DND-41 (cell line): ENCODE measurements at regions not wholly inside any gene's neighbourhood (a gene's known extent, or its start where the extent isn't known, plus 50 kb on each side); places are given as distances from the start of the nearest gene placed in this dataset.

Experiments
- ATAC-seq: fragments of 200-7000 bp; cut with Tn5 transposase; 3 replicates; pipeline ENCODE4 v1.9.1; 2021; ENCODE audit warnings: low read depth; ENCODE audit not compliant: insufficient read depth
- DNase-seq: peaks from one replicate; pipeline ENCODE4 v3.0.0-alpha.2; 2020
- H2AFZ ChIP-seq: 2 replicates; pipeline ENCODE4 v1.6.0; 2012; ENCODE audit warnings: low read depth, low read length
- H3K27ac ChIP-seq: 2 replicates; pipeline ENCODE4 v1.5.1; 2012; ENCODE audit warnings: low read length, inconsistent platforms
- H3K27me3 ChIP-seq: fragments of 200-600 bp; sonication (generic); 2 replicates; pipeline ENCODE4 v1.6.0; 2012; ENCODE audit warnings: low read length, mild to moderate bottlenecking, inconsistent platforms; ENCODE audit not compliant: insufficient read depth, poor library complexity
- H3K36me3 ChIP-seq: 2 replicates; pipeline ENCODE4 v1.5.1; 2012; ENCODE audit warnings: low read length, inconsistent platforms; ENCODE audit not compliant: insufficient read depth
- H3K4me1 ChIP-seq: 2 replicates; pipeline ENCODE4 v1.5.1; 2012; ENCODE audit warnings: mild to moderate bottlenecking, low read length; ENCODE audit not compliant: insufficient read depth
- H3K4me2 ChIP-seq: 2 replicates; pipeline ENCODE4 v1.6.0; 2012; ENCODE audit warnings: mild to moderate bottlenecking, moderate library complexity, low read length, inconsistent platforms; ENCODE audit not compliant: insufficient read depth
- H3K4me3 ChIP-seq, 2 experiments: fragments of 200-600 bp in 1 of 2; shearing (Covaris generic) in 1 of 2; 2 replicates each; pipeline ENCODE4 v1.5.1; 2012 to 2016; ENCODE audit warnings: inconsistent platforms in 2 of 2, low read length in 2 of 2, mild to moderate bottlenecking in 2 of 2, low read depth in 1 of 2, moderate library complexity in 1 of 2
- H3K79me2 ChIP-seq: 2 replicates; pipeline ENCODE4 v1.6.0; 2012; ENCODE audit warnings: low read length, inconsistent platforms; ENCODE audit not compliant: insufficient read depth
- H3K9ac ChIP-seq: 2 replicates; pipeline ENCODE4 v1.6.0; 2012; ENCODE audit warnings: low read depth, mild to moderate bottlenecking, inconsistent platforms, low read length, moderate library complexity
- H3K9me3 ChIP-seq: 2 replicates; pipeline ENCODE4 v1.5.1; 2012; ENCODE audit warnings: low read length, moderate library complexity, mild to moderate bottlenecking, inconsistent platforms; ENCODE audit not compliant: insufficient read depth, severe bottlenecking
- H4K20me1 ChIP-seq: 2 replicates; pipeline ENCODE4 v1.6.0; 2012; ENCODE audit warnings: low read length; ENCODE audit not compliant: insufficient read depth
- CTCF ChIP-seq: IDR thresholded peaks from 2 replicates; pipeline ENCODE4 v1.5.1; 2012; ENCODE audit warnings: borderline replicate concordance, low read length, moderate library complexity, mild to moderate bottlenecking; ENCODE audit not compliant: poor library complexity, severe bottlenecking; ENCODE audit errors: extremely low read depth
- EZH2 ChIP-seq: IDR thresholded peaks from 3 replicates; pipeline ENCODE4 v1.6.1; 2012; ENCODE audit warnings: borderline replicate concordance, low read depth, mild to moderate bottlenecking, moderate library complexity, low read length, inconsistent platforms; ENCODE audit not compliant: severe bottlenecking

- DNase-seq, result no peak
- Histone ChIP-seq H3K79me2 (no peaks in the 10 kb centered on the region), H3K27ac (no peak overlapping the region), H3K4me1 (no peaks in the 10 kb centered on the region), H3K27me3 (no peaks in the 10 kb centered on the region), H3K9me3 (no peaks in the 10 kb centered on the region), H2AFZ (no peak overlapping the region), H3K4me3 (no peak overlapping the region), H3K36me3 (no peaks in the 10 kb centered on the region), H4K20me1 (no peaks in the 10 kb centered on the region), H3K9ac (no peak overlapping the region), H3K4me2 (no peak overlapping the region)
- ATAC-seq, result no peak
- TF ChIP-seq CTCF (peak; percentile 4), EZH2 (no peak)
These were observed 109.5 kb upstream of the HSF2 start for GRCh38 chr6:122289762-122290539.

- no peaks in the 10 kb centered on the region for H3K79me2 ChIP-seq
- H3K9ac ChIP-seq, result no peak overlapping the region
- no peak overlapping the region for H2AFZ ChIP-seq
- no peak for ATAC-seq
- no peak overlapping the region for H3K4me3 ChIP-seq
- no peak for DNase-seq
- H3K27ac ChIP-seq, result no peak overlapping the region
- TF ChIP-seq EZH2, result no peak
- no peak for TF ChIP-seq CTCF
- no peaks in the 10 kb centered on the region for H3K27me3 ChIP-seq
- H3K9me3 ChIP-seq, result no peaks in the 10 kb centered on the region
- no peaks in the 10 kb centered on the region for H3K36me3 ChIP-seq
- no peaks in the 10 kb centered on the region for H3K4me1 ChIP-seq
- H3K4me2 ChIP-seq, result no peak overlapping the region
- H4K20me1 ChIP-seq, result no peaks in the 10 kb centered on the region
These were observed 102.4 kb upstream of the HSF2 start for GRCh38 chr6:122297010-122297409.

GRCh38 chr6:122302067-122302466 is 97.4 kb upstream of the HSF2 start:
- ATAC-seq (no peak), DNase-seq (no peak)
- Histone ChIP-seq H3K4me2 (no peak overlapping the region), H4K20me1 (no peaks in the 10 kb centered on the region), H3K9me3 (no peaks in the 10 kb centered on the region), H2AFZ (no peak overlapping the region), H3K4me3 (no peak overlapping the region), H3K36me3 (no peaks in the 10 kb centered on the region), H3K79me2 (no peaks in the 10 kb centered on the region), H3K4me1 (no peaks in the 10 kb centered on the region), H3K9ac (no peak overlapping the region), H3K27ac (no peak overlapping the region), H3K27me3 (no peaks in the 10 kb centered on the region)
- TF ChIP-seq EZH2, result no peak
- no peak for TF ChIP-seq CTCF
